ENCODE measurements at regions not wholly inside any gene's neighbourhood (a gene's known extent, or its start where the extent isn't known, plus 50 kb on each side); places are given as distances from the start of the nearest gene placed in this dataset.
"Not testable (repeated sequence)": the region's sequence is repeated elsewhere in the genome, so short reads cannot be mapped to it uniquely, and the experiment has no call there.

DNA sequence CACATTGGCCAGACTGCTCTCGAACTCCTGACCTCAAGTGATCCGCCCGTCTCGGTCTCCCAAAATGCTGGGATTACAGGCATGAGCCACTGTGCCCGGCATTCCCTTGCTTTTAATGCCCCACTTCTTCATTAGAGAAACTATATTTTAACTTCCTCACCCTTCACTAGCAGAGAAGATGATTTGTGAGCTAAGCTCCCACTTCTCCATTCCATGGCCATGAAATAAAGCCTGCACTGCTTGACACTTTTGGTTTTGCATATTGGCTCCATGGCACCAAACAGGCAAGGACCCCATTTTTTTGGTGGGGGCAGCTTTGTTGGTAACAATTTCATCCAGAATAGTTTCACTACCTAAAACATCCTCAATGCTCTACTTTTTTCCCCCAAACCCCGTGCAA, 145.3 kb downstream of the TFAP2B start:
- ChIA-PET CTCF (no interaction called here), POLR2A (no interaction called here)
- DNase-seq (ENCODE audit: extremely low spot score) = no peak
- TF ChIP-seq TARDBP (IDR thresholded peaks at IDR 0.05) = no peak
- TF ChIP-seq, protein P1, sequence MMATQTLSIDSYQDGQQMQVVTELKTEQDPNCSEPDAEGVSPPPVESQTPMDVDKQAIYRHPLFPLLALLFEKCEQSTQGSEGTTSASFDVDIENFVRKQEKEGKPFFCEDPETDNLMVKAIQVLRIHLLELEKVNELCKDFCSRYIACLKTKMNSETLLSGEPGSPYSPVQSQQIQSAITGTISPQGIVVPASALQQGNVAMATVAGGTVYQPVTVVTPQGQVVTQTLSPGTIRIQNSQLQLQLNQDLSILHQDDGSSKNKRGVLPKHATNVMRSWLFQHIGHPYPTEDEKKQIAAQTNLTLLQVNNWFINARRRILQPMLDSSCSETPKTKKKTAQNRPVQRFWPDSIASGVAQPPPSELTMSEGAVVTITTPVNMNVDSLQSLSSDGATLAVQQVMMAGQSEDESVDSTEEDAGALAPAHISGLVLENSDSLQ (IDR thresholded peaks at IDR 0.05) = no peak
- no peak for TF ChIP-seq CTBP1 (IDR thresholded peaks at IDR 0.05; ENCODE audit: borderline replicate concordance)
- TF ChIP-seq FOXM1 (IDR thresholded peaks at IDR 0.05; ENCODE audit: borderline replicate concordance) = no peak
- TF ChIP-seq SUZ12 (IDR thresholded peaks at IDR 0.05) = no peak
- TF ChIP-seq SP1 (IDR thresholded peaks at IDR 0.05) = no peak
- no peak for TF ChIP-seq LEF1 (IDR thresholded peaks at IDR 0.05; ENCODE audit: borderline replicate concordance)
- TF ChIP-seq ARNT (IDR thresholded peaks at IDR 0.05) = no peak
- no peak for TF ChIP-seq L3MBTL2 (conservative IDR thresholded peaks at IDR 0.05)
- TF ChIP-seq HDGF (IDR thresholded peaks at IDR 0.05; ENCODE audit: borderline replicate concordance) = no peak
- TF ChIP-seq FOXA1 (IDR thresholded peaks at IDR 0.05) = no peak
- TF ChIP-seq FOXK2 (IDR thresholded peaks at IDR 0.05) = no peak
- TF ChIP-seq BHLHE40 (IDR thresholded peaks at IDR 0.05; ENCODE audit: borderline replicate concordance) = no peak
- no peak for TF ChIP-seq NFRKB (IDR thresholded peaks at IDR 0.05)
- TF ChIP-seq ELF4 (IDR thresholded peaks at IDR 0.05) = no peak
- TF ChIP-seq ZNF384 (IDR thresholded peaks at IDR 0.05) = no peak

DNA sequence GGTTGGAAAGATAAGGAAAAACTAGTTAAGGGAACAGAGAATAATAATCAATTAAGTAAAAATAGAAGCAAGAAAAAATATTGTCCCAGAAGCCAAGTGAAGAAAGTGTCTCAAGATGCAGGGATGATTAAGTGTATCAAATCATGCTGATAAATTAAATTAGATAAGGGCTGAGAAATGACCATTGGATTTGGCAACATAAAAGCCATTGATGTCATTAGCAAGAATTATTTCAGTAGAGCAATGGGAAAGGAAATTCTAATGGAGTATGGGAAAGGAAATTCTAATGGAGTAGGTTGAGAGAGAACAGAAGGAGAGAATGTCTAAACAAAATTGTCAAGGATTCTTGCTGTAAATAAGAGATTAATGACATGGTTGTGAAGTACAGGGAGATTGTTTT, 146.8 kb downstream of the TFAP2B start:
- ChIA-PET POLR2A (no interaction called here), CTCF (no interaction called here)
- no peak for DNase-seq (ENCODE audit: extremely low spot score)
- no peak for TF ChIP-seq SUZ12 (IDR thresholded peaks at IDR 0.05)
- TF ChIP-seq L3MBTL2 (conservative IDR thresholded peaks at IDR 0.05) = no peak
- no peak for TF ChIP-seq FOXA1 (IDR thresholded peaks at IDR 0.05)
- TF ChIP-seq NFRKB (IDR thresholded peaks at IDR 0.05) = no peak
- TF ChIP-seq HDGF (IDR thresholded peaks at IDR 0.05; ENCODE audit: borderline replicate concordance) = no peak
- no peak for TF ChIP-seq CTBP1 (IDR thresholded peaks at IDR 0.05; ENCODE audit: borderline replicate concordance)
- no peak for TF ChIP-seq LEF1 (IDR thresholded peaks at IDR 0.05; ENCODE audit: borderline replicate concordance)
- no peak for TF ChIP-seq SP1 (IDR thresholded peaks at IDR 0.05)
- TF ChIP-seq FOXK2 (IDR thresholded peaks at IDR 0.05) = no peak
- TF ChIP-seq, protein P1 (IDR thresholded peaks at IDR 0.05) = no peak
- no peak for TF ChIP-seq ARNT (IDR thresholded peaks at IDR 0.05)
- no peak for TF ChIP-seq TARDBP (IDR thresholded peaks at IDR 0.05)
- TF ChIP-seq ELF4 (IDR thresholded peaks at IDR 0.05) = no peak
- TF ChIP-seq BHLHE40 (IDR thresholded peaks at IDR 0.05; ENCODE audit: borderline replicate concordance) = no peak
- TF ChIP-seq FOXM1 (IDR thresholded peaks at IDR 0.05; ENCODE audit: borderline replicate concordance) = no peak

DNA sequence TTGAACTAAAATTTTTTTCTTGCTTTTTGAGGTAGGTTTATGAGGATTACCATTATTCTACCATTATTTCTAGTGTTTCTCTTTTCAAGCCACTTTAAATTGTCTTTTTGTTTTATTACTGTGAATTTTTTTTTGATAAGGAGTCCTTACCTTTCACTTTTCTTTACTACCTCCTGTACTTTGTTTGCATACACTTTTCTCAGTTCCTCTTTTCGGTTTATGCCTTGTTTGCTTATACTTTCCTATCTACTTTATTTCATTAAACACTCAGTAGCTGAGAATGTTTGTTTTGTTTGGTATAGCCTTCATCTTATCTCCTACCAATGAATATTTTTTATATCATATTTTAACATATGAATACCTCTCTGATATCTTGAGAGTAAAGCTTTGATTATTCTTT, 147.9 kb downstream of the TFAP2B start:
- no peak for TF ChIP-seq CTBP1 (IDR thresholded peaks at IDR 0.05; ENCODE audit: borderline replicate concordance)
- TF ChIP-seq, protein P1 (IDR thresholded peaks at IDR 0.05) = no peak
- TF ChIP-seq BHLHE40 (IDR thresholded peaks at IDR 0.05; ENCODE audit: borderline replicate concordance) = no peak
- no peak for TF ChIP-seq HDGF (IDR thresholded peaks at IDR 0.05; ENCODE audit: borderline replicate concordance)
- no peak for TF ChIP-seq ELF4 (IDR thresholded peaks at IDR 0.05)
- no peak for TF ChIP-seq SUZ12 (IDR thresholded peaks at IDR 0.05)
- no peak for TF ChIP-seq SP1 (IDR thresholded peaks at IDR 0.05)
- TF ChIP-seq FOXA1 (IDR thresholded peaks at IDR 0.05) = no peak
- TF ChIP-seq NFRKB (IDR thresholded peaks at IDR 0.05) = no peak
- no peak for TF ChIP-seq L3MBTL2 (conservative IDR thresholded peaks at IDR 0.05)
- CTCF ChIA-PET = no interaction called here
- POLR2A ChIA-PET = no interaction called here
- no peak for DNase-seq (ENCODE audit: extremely low spot score)

DNA sequence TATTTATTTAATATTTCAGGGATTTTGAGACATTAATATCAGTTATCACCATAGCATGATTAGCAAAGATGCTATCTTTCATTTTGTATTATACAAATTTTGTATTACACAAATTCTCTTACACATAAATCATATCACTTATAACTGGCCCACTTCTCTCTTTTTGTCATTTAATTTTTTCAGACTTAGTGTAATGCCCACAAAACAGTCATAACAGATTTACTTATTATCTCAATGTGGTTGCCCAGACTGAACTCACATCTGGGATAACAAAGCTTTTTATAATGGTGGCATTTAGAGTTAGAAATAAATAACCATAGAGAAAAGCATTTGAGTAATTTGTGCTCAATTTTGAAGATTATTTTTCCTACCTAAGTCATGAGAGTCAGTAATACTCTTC, 148.3 kb downstream of the TFAP2B start:
- TF ChIP-seq LEF1 (IDR thresholded peaks at IDR 0.05; ENCODE audit: borderline replicate concordance) (no peak), FOXA1 (IDR thresholded peaks at IDR 0.05) (no peak), ARNT (IDR thresholded peaks at IDR 0.05) (no peak), FOXK2 (IDR thresholded peaks at IDR 0.05) (no peak), HDGF (IDR thresholded peaks at IDR 0.05; ENCODE audit: borderline replicate concordance) (no peak), TARDBP (IDR thresholded peaks at IDR 0.05) (no peak), FOXM1 (IDR thresholded peaks at IDR 0.05; ENCODE audit: borderline replicate concordance) (no peak), ZNF384 (IDR thresholded peaks at IDR 0.05) (no peak), SP1 (IDR thresholded peaks at IDR 0.05) (no peak), NFRKB (IDR thresholded peaks at IDR 0.05) (no peak), SUZ12 (IDR thresholded peaks at IDR 0.05) (no peak)
- POLR2A ChIA-PET = no interaction called here
- CTCF ChIA-PET = no interaction called here

DNA sequence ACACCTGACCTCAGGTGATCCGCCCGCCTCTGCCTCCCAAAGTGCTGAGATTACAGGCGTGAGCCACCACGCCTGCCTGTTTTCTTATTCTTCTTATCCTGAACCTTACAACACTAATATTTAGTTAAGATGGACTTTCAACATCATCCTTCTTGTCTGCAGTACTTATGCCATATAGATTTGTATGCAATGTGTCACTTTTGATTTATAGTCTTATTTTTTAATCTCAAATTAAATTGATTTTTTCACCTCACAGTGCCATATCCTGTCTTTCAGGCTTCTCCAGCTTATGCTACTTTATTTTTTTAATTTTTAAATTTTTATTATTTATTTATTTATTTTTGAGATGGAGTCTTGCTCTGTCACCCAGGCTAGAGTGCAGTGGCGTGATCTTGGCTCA, 149.6 kb downstream of the TFAP2B start:
- CTCF ChIA-PET; POLR2A ChIA-PET; DNase-seq (ENCODE audit: extremely low spot score): not testable (repeated sequence)
- TF ChIP-seq, protein P1 (IDR thresholded peaks at IDR 0.05) = 0 out of 2 replicates have a peak, but pooled peaks have one; percentile 22

More for the DNA sequence above, 148.3 kb downstream of the TFAP2B start:
- DNase-seq (ENCODE audit: extremely low spot score) = no peak

DNA sequence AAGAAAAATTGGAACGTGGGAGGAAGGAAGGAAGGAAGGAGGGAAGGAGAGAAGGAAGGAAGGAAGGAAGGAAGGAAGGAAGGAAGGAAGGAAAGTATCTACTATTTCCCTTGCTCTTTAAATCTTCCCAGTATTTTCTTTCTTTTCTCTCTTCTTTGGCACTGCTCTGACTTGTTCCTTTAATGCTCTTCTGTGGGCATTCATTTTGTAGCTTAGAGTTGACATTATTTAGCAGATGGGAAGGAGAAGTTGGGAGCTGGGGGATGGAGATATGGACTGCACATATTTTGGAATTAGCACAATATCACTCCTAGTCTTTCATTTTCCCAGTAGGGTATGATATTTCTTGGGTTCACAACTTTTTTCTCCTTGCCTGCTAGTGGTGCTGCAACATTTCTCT, 152.2 kb downstream of the TFAP2B start:
- no peak for TF ChIP-seq LEF1 (IDR thresholded peaks at IDR 0.05; ENCODE audit: borderline replicate concordance)
- TF ChIP-seq FOXK2 (IDR thresholded peaks at IDR 0.05) = no peak
- no peak for TF ChIP-seq FOXA1 (IDR thresholded peaks at IDR 0.05)
- no peak for TF ChIP-seq L3MBTL2 (conservative IDR thresholded peaks at IDR 0.05)
- TF ChIP-seq ELF4 (IDR thresholded peaks at IDR 0.05) = no peak
- TF ChIP-seq CTBP1 (IDR thresholded peaks at IDR 0.05; ENCODE audit: borderline replicate concordance) = no peak
- no peak for TF ChIP-seq TARDBP (IDR thresholded peaks at IDR 0.05)
- TF ChIP-seq FOXM1 (IDR thresholded peaks at IDR 0.05; ENCODE audit: borderline replicate concordance) = no peak
- no peak for TF ChIP-seq NFRKB (IDR thresholded peaks at IDR 0.05)
- TF ChIP-seq HDGF (IDR thresholded peaks at IDR 0.05; ENCODE audit: borderline replicate concordance) = no peak
- TF ChIP-seq ZNF384 (IDR thresholded peaks at IDR 0.05) = no peak
- no peak for TF ChIP-seq ARNT (IDR thresholded peaks at IDR 0.05)
- CTCF ChIA-PET = no interaction called here
- DNase-seq (ENCODE audit: extremely low spot score) = no peak
- POLR2A ChIA-PET = no interaction called here
